ENCODE measurements at regions not wholly inside any gene's neighbourhood (a gene's known extent, or its start where the extent isn't known, plus 50 kb on each side); places are given as distances from the start of the nearest gene placed in this dataset.

GRCh38 chr3:105177576-105177975 is 189.1 kb upstream of the ALCAM start:
- no peaks in the 10 kb centered on the region for H3K4me1 ChIP-seq
- no peak overlapping the region for H3K4me3 ChIP-seq
- TF ChIP-seq CTCF (IDR thresholded peaks at IDR 0.05) = no peak
- H3K36me3 ChIP-seq = no peaks in the 10 kb centered on the region
- intact Hi-C loops (cut with DNase I) = no loop called here
- H3K9me3 ChIP-seq = no peaks in the 10 kb centered on the region
- no peak for DNase-seq (ENCODE audit: low spot score in 2 of 2)
- H3K27ac ChIP-seq = no peak overlapping the region
- no peaks in the 10 kb centered on the region for H3K27me3 ChIP-seq

GRCh38 chr3:105187344-105187743 is 179.4 kb upstream of the ALCAM start:
- no peak overlapping the region for H3K4me3 ChIP-seq
- no peak overlapping the region for H3K27ac ChIP-seq
- no peak for TF ChIP-seq CTCF (IDR thresholded peaks at IDR 0.05)
- H3K9me3 ChIP-seq = peaks cover 0 to 8% of the 10 kb centered on the region in 2 donors
- no peak for DNase-seq (ENCODE audit: low spot score in 2 of 2)
- intact Hi-C loops (cut with DNase I) = no loop called here
- no peaks in the 10 kb centered on the region for H3K36me3 ChIP-seq
- H3K27me3 ChIP-seq = no peaks in the 10 kb centered on the region
- no peaks in the 10 kb centered on the region for H3K4me1 ChIP-seq

DNA sequence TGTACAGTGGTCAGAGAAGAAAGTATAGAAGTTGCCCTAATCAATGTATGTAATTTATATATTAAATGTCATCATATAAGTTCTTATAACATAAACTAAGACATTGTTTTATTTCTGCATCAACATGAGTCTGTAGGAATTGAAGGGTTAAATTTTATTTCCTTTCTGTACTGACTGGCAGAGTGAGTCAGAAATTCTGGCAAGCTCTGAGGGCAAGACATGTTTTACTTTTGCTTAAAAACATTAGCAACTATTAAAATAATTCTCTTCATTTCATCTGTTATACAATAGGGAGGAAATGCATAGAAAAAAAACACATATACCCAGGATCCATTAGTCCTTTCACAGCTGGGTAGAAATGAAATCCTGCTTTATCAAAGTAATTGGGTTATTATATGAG is 171.4 kb upstream of the ALCAM start:
- TF ChIP-seq CTCF (IDR thresholded peaks at IDR 0.05) = no peak
- no peak for DNase-seq (ENCODE audit: low spot score in 2 of 2)
- H3K4me1 ChIP-seq = no peaks in the 10 kb centered on the region
- no peak overlapping the region for H3K27ac ChIP-seq
- intact Hi-C loops (cut with DNase I) = no loop called here
- H3K4me3 ChIP-seq = no peak overlapping the region
- H3K9me3 ChIP-seq = no peaks in the 10 kb centered on the region
- no peaks in the 10 kb centered on the region for H3K36me3 ChIP-seq
- no peaks in the 10 kb centered on the region for H3K27me3 ChIP-seq

DNA sequence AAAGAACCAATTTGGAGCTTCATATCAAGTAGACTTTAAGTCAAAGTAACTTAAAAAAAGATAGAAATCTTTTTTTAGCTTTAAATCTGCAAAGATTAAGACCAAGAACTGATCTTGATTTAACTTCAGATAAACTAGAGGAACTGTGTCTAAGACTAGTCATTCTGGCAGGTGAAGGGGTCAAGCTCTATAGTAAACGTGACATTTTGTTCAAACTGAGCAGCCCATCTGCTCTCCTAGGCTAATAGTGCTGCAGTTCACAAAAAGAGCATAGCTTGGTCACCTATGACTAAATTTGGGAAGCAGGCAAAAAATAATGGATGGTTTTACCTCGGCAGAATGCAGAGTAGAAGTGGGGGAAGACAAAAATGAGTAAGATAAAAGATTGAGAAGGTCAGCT is 168.8 kb upstream of the ALCAM start:
- H3K27ac ChIP-seq = no peak overlapping the region
- intact Hi-C loops (cut with DNase I) = no loop called here
- no peak for TF ChIP-seq CTCF (IDR thresholded peaks at IDR 0.05)
- H3K27me3 ChIP-seq = no peaks in the 10 kb centered on the region
- no peaks in the 10 kb centered on the region for H3K36me3 ChIP-seq
- H3K9me3 ChIP-seq = no peaks in the 10 kb centered on the region
- H3K4me1 ChIP-seq = no peaks in the 10 kb centered on the region
- H3K4me3 ChIP-seq = no peak overlapping the region
- no peak for DNase-seq (ENCODE audit: low spot score in 2 of 2)

DNA sequence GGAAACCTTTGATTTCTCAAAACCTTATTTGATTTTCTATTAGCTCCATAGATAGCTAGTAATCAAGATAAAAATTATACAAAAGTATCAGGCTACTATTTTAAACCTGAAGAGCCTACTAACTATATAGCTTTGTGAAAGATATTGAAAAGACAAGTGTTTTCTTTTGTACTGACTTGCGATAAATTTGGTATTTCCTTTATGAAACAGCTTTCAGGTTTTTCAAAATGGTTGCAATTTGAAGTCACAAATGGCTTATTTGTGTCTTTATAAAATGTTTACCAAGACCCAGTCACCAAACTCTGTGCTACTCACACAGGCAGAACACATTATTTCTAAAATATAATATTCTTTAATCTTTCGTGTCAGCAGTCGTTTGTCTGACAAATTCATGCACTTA is 167.5 kb upstream of the ALCAM start:
- H3K4me1 ChIP-seq = no peaks in the 10 kb centered on the region
- no peaks in the 10 kb centered on the region for H3K27me3 ChIP-seq
- H3K9me3 ChIP-seq = no peaks in the 10 kb centered on the region
- intact Hi-C loops (cut with DNase I) = no loop called here
- H3K27ac ChIP-seq = no peak overlapping the region
- no peaks in the 10 kb centered on the region for H3K36me3 ChIP-seq
- TF ChIP-seq CTCF (IDR thresholded peaks at IDR 0.05) = no peak
- no peak overlapping the region for H3K4me3 ChIP-seq
- no peak for DNase-seq (ENCODE audit: low spot score in 2 of 2)

DNA sequence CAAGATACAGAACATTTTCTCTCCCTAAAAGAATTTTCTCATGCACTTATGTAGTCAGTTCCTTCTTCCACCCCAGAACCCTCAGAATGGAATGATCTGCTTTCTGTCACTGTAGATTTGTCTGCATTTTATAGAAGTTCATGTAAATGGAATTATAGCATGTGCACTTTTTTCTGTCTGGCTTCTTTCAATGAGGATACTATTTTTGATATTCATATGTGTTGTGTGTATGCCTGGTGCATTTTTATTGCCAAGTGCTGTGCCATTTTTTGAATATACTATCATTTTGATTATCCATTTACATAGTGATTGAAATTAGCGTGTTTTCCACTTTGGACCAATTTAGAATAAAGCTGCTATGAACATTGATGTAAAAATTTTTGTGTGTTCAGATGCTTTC is 156.6 kb upstream of the ALCAM start:
- no peaks in the 10 kb centered on the region for H3K27me3 ChIP-seq
- no peak for TF ChIP-seq CTCF (IDR thresholded peaks at IDR 0.05)
- H3K4me1 ChIP-seq = no peaks in the 10 kb centered on the region
- no peaks in the 10 kb centered on the region for H3K36me3 ChIP-seq
- no peak for DNase-seq (ENCODE audit: low spot score in 2 of 2)
- H3K9me3 ChIP-seq = no peaks in the 10 kb centered on the region
- H3K27ac ChIP-seq = no peak overlapping the region
- H3K4me3 ChIP-seq = no peak overlapping the region
- intact Hi-C loops (cut with DNase I) = no loop called here

All from ascending aorta (tissue), 2 donors.